ENCODE measurements at regions not wholly inside any gene's neighbourhood (a gene's known extent, or its start where the extent isn't known, plus 50 kb on each side); places are given as distances from the start of the nearest gene placed in this dataset.
"Not testable (repeated sequence)": the region's sequence is repeated elsewhere in the genome, so short reads cannot be mapped to it uniquely, and the experiment has no call there.

GRCh38 chr1:102789951-102790350 lies 318.4 kb downstream of the COL11A1 start:
- not testable (repeated sequence) for TF ChIP-seq CTCF, POLR2A (IDR thresholded peaks at IDR 0.05)
